Smooth muscle cell (in vitro differentiated cells): ENCODE measurements at regions not wholly inside any gene's neighbourhood (a gene's known extent, or its start where the extent isn't known, plus 50 kb on each side); places are given as distances from the start of the nearest gene placed in this dataset.

Experiments used
- DNase-seq: peaks from one replicate; lab custom pipeline; 2025; ENCODE audit not compliant: unreplicated experiment; lab: John Stamatoyannopoulos, UW
- H2AFZ ChIP-seq: fragments of 200-600 bp; sonication (generic); 2 replicates; pipeline ENCODE4 v1.6.0; 2016; ENCODE audit warnings: antibody characterized with exemption, low read depth, mild to moderate bottlenecking
- H3F3A ChIP-seq: fragments of 200-600 bp; sonication (generic); 2 replicates; pipeline ENCODE4 v1.6.0; 2017; ENCODE audit warnings: antibody characterized with exemption, low read depth
- H3K27ac ChIP-seq: fragments of 200-600 bp; sonication (generic); 2 replicates; pipeline ENCODE4 v1.5.1; 2016; ENCODE audit warnings: low read depth, mild to moderate bottlenecking
- H3K27me3 ChIP-seq: fragments of 200-600 bp; sonication (generic); 2 replicates; pipeline ENCODE4 v1.6.1; 2016; ENCODE audit warnings: low read depth, mild to moderate bottlenecking
- H3K36me3 ChIP-seq: fragments of 200-600 bp; sonication (generic); 2 replicates; pipeline ENCODE4 v1.5.1; 2016; ENCODE audit warnings: low read depth
- H3K4me1 ChIP-seq: fragments of 200-600 bp; sonication (generic); 2 replicates; pipeline ENCODE4 v1.5.1; 2016; ENCODE audit warnings: low read depth
- H3K4me2 ChIP-seq: fragments of 200-600 bp; sonication (generic); 2 replicates; pipeline ENCODE4 v1.6.0; 2016; ENCODE audit warnings: mild to moderate bottlenecking
- H3K4me3 ChIP-seq: fragments of 200-600 bp; sonication (generic); 2 replicates; pipeline ENCODE4 v1.5.1; 2016; ENCODE audit warnings: mild to moderate bottlenecking
- H3K79me2 ChIP-seq: fragments of 200-600 bp; sonication (generic); 2 replicates; pipeline ENCODE4 v1.6.0; 2016; ENCODE audit warnings: low read depth, mild to moderate bottlenecking
- H3K9ac ChIP-seq: fragments of 200-600 bp; sonication (generic); 2 replicates; pipeline ENCODE4 v1.6.0; 2016; ENCODE audit warnings: low read depth
- H3K9me3 ChIP-seq: fragments of 200-600 bp; sonication (generic); replicated peaks from 2 replicates; pipeline ENCODE4 v1.5.1; 2016; ENCODE audit warnings: low read depth
- H4K20me1 ChIP-seq: fragments of 200-600 bp; sonication (generic); 2 replicates; pipeline ENCODE4 v1.6.0; 2016; ENCODE audit warnings: low read depth
- CTCF ChIP-seq: fragments of 200-600 bp; sonication (generic); IDR thresholded peaks from 2 replicates; pipeline ENCODE4 v1.5.1; 2017; ENCODE audit warnings: borderline replicate concordance, mild to moderate bottlenecking, antibody characterized with exemption; ENCODE audit not compliant: insufficient read depth, poor library complexity, severe bottlenecking
- WGBS: methylation state at CpG from one replicate; pipeline ENCODE4 v1.1.7; 2016; ENCODE audit warnings: low lambda C conversion rate; 5-methylcytosine and 5-hydroxymethylcytosine counted together

- Histone ChIP-seq H3F3A (peaks cover 15% of the 10 kb centered on the region), H3K4me1 (peaks cover 12% of the 10 kb centered on the region), H3K9me3 (no peaks in the 10 kb centered on the region), H2AFZ (peak overlapping the region; percentile 49), H3K9ac (no peak overlapping the region), H3K27ac (peak overlapping the region; percentile 96), H3K36me3 (no peaks in the 10 kb centered on the region), H3K27me3 (no peaks in the 10 kb centered on the region), H3K79me2 (no peaks in the 10 kb centered on the region), H3K4me3 (no peak overlapping the region), H3K4me2 (peak overlapping the region; percentile 80), H4K20me1 (no peaks in the 10 kb centered on the region)
- 98% methylated on average over 6 of the region's 6 CpGs for WGBS
- no peak for TF ChIP-seq CTCF
- DNase-seq, result no peak
Observed at GRCh38 chr2:204454672-204455380, 90.4 kb upstream of the PARD3B start.

- Histone ChIP-seq H3K79me2 (no peaks in the 10 kb centered on the region), H3K4me3 (no peak overlapping the region), H3K4me2 (no peak overlapping the region), H3F3A (no peaks in the 10 kb centered on the region), H3K9ac (no peak overlapping the region), H3K27ac (no peak overlapping the region), H3K4me1 (no peaks in the 10 kb centered on the region), H2AFZ (no peak overlapping the region), H3K27me3 (no peaks in the 10 kb centered on the region), H3K9me3 (no peaks in the 10 kb centered on the region), H3K36me3 (no peaks in the 10 kb centered on the region), H4K20me1 (no peaks in the 10 kb centered on the region)
- WGBS, result 79% methylated on average over 4 of the region's 4 CpGs
- no peak for TF ChIP-seq CTCF
- no peak for DNase-seq
Observed at GRCh38 chr2:204468746-204469429, 76.4 kb upstream of the PARD3B start.

DNA sequence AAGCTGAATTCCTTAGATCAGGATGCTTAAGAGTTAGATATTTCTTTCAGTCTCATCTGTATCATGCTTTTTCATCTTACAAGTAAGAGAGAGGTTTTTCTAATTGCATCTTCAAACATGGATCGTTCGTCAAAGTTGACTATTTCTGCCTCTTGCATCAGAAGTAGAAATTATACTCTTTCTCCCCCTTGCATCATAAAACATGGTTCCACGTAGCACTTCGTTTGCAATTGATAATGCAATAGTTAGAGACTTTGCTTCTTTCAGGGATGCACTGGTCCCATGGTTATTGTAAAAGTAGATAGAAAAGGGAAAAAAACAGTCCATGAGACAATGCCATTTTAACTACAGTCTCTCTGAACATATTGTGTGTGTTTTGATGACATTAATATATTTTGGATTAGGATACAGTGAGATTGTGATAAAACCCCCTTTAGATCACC lies 75.1 kb upstream of the PARD3B start:
- Histone ChIP-seq H4K20me1 (no peaks in the 10 kb centered on the region), H3K36me3 (no peaks in the 10 kb centered on the region), H2AFZ (no peak overlapping the region), H3K4me3 (no peak overlapping the region), H3K9me3 (no peaks in the 10 kb centered on the region), H3K27me3 (no peaks in the 10 kb centered on the region), H3K4me2 (no peak overlapping the region), H3K4me1 (no peaks in the 10 kb centered on the region), H3K79me2 (no peaks in the 10 kb centered on the region), H3K27ac (no peak overlapping the region), H3F3A (no peaks in the 10 kb centered on the region), H3K9ac (no peak overlapping the region)
- WGBS, result 89% methylated on average over 4 of the region's 4 CpGs
- DNase-seq, result no peak
- TF ChIP-seq CTCF, result no peak
